LNCaP clone FGC (cell line): ENCODE measurements at regions not wholly inside any gene's neighbourhood (a gene's known extent, or its start where the extent isn't known, plus 50 kb on each side); places are given as distances from the start of the nearest gene placed in this dataset.

ENCODE experiments used
- DNase-seq: peaks from one replicate; pipeline ENCODE4 v3.0.0-alpha.2; 2011; ENCODE audit warnings: low read depth
- H3K4me3 ChIP-seq: 2 replicates; pipeline ENCODE4 v1.5.1; 2011; ENCODE audit warnings: mild to moderate bottlenecking, low read depth, low read length, control low read depth
- CTCF ChIP-seq: IDR thresholded peaks from 2 replicates; pipeline ENCODE4 v1.5.1; 2012; ENCODE audit warnings: mild to moderate bottlenecking; ENCODE audit not compliant: control insufficient read depth, insufficient read depth; ENCODE audit errors: extremely low read depth

- TF ChIP-seq CTCF, result no peak
- H3K4me3 ChIP-seq, result no peak overlapping the region
- DNase-seq, result no peak
Measured at GRCh38 chr2:38495880-38496279, 106.8 kb downstream of the HNRNPLL start.

- no peak for DNase-seq
- TF ChIP-seq CTCF, result no peak
- H3K4me3 ChIP-seq, result no peak overlapping the region
Measured at GRCh38 chr2:38494394-38494793, 108.3 kb downstream of the HNRNPLL start.

- H3K4me3 ChIP-seq, result no peak overlapping the region
- DNase-seq, result no peak
- no peak for TF ChIP-seq CTCF
Measured at GRCh38 chr2:38492042-38492615, 110.6 kb downstream of the HNRNPLL start.

DNA sequence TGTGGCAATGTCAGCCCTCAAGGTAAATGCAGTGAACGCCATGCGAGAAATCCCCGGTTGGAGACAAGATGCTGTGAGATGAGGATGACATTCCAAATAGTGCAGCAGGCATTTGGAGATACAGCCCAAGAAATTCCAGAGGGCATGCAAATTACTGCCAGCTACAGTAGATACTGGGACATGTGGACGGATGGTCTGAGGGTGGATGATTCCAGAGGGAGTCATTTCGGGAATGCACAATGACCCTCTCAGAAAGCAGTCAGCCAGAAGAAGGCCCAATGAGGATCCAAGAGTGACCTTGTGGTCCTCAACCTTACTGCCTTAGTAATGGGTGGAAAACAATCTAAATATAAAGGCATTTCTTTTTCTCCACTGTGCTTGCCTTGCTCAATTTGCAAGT is 111.3 kb downstream of the HNRNPLL start:
- no peak for DNase-seq
- TF ChIP-seq CTCF, result no peak
- no peak overlapping the region for H3K4me3 ChIP-seq

DNA sequence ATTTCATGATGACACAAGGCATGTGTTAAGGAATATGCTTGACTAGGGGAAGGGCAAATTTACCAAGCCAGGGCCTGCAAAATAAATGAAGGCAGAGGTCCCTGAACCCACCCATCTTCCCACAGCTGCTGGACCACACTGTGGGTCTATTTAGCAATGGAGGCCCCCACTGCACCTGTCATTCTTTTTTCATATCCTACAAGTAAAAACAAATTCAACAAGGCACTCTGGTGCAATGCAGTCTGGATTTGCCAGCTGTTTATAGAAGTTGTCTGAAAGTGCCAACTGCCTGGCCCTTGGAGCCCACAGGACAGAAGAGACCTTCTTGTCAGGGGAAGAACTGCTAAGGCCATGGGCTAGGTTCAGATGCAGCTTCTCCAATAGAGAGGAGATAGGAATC is 112.8 kb upstream of the ATL2 start:
- DNase-seq, result no peak
- TF ChIP-seq CTCF, result no peak
- H3K4me3 ChIP-seq, result no peak overlapping the region

GRCh38 chr2:38487852-38488251 is 110.8 kb upstream of the ATL2 start:
- no peak for TF ChIP-seq CTCF

More at GRCh38 chr2:38487852-38488251, 110.8 kb upstream of the ATL2 start:
- DNase-seq, result no peak
- no peak overlapping the region for H3K4me3 ChIP-seq
